Central memory CD8-positive, alpha-beta T cell (primary cell): ENCODE measurements at regions not wholly inside any gene's neighbourhood (a gene's known extent, or its start where the extent isn't known, plus 50 kb on each side); places are given as distances from the start of the nearest gene placed in this dataset.

Experiments
- ATAC-seq: fragments of 150-1000 bp; cut with Tn5 transposase; replicated peaks from 2 replicates; pipeline ENCODE4 v1.10.0; 2022; ENCODE audit warnings: mild to moderate bottlenecking, moderate FRiP score, moderate number of reproducible peaks; ENCODE audit not compliant: poor library complexity, severe bottlenecking; ENCODE audit errors: extremely low read depth
- DNase-seq, 2 donors: peaks; one replicate each; pipeline ENCODE4 v3.0.0; 2021; ENCODE audit warnings: low spot score in 2 of 2
- H3K27ac Mint-ChIP-seq: one replicate; pipeline ENCODE4 v1.8.0; 2022; ENCODE audit warnings: low read depth, mild to moderate bottlenecking, moderate library complexity, mixed read lengths
- H3K27me3 Mint-ChIP-seq: one replicate; pipeline ENCODE4 v1.8.0; 2022; ENCODE audit warnings: mixed read lengths
- H3K36me3 Mint-ChIP-seq: one replicate; pipeline ENCODE4 v1.8.0; 2022; ENCODE audit warnings: mild to moderate bottlenecking, moderate library complexity, mixed read lengths; ENCODE audit not compliant: insufficient read depth
- H3K4me1 Mint-ChIP-seq: one replicate; pipeline ENCODE4 v1.8.0; 2022; ENCODE audit warnings: mixed read lengths
- H3K4me3 Mint-ChIP-seq: one replicate; pipeline ENCODE4 v1.8.0; 2022; ENCODE audit warnings: mild to moderate bottlenecking, moderate library complexity, mixed read lengths
- H3K9me3 Mint-ChIP-seq: one replicate; pipeline ENCODE4 v1.8.0; 2022; ENCODE audit warnings: mixed read lengths

- DNase-seq: no peak
- peaks cover 10% of the 10 kb centered on the region for H3K9me3 Mint-ChIP-seq
- no peak overlapping the region for H3K27ac Mint-ChIP-seq
- H3K36me3 Mint-ChIP-seq: no peaks in the 10 kb centered on the region
- H3K4me3 Mint-ChIP-seq: no peak overlapping the region
- no peaks in the 10 kb centered on the region for H3K27me3 Mint-ChIP-seq
- no peaks in the 10 kb centered on the region for H3K4me1 Mint-ChIP-seq
- no peak for ATAC-seq
Observed at GRCh38 chr9:26437056-26437711, 455.4 kb downstream of the CAAP1 start.

- no peak for ATAC-seq
- no peaks in the 10 kb centered on the region for H3K4me1 Mint-ChIP-seq
- no peak overlapping the region for H3K4me3 Mint-ChIP-seq
- no peaks in the 10 kb centered on the region for H3K36me3 Mint-ChIP-seq
- H3K27ac Mint-ChIP-seq: no peak overlapping the region
- no peak for DNase-seq
- H3K9me3 Mint-ChIP-seq: peaks cover 19% of the 10 kb centered on the region
- H3K27me3 Mint-ChIP-seq: no peaks in the 10 kb centered on the region
Observed at GRCh38 chr9:26426551-26427131, 466.0 kb downstream of the CAAP1 start.

GRCh38 chr9:26418480-26418879 lies 474.1 kb downstream of the CAAP1 start:
- H3K36me3 Mint-ChIP-seq: no peaks in the 10 kb centered on the region
- no peaks in the 10 kb centered on the region for H3K27me3 Mint-ChIP-seq
- DNase-seq (no peak), ATAC-seq (no peak)
- peaks cover 7% of the 10 kb centered on the region for H3K9me3 Mint-ChIP-seq
- H3K4me1 Mint-ChIP-seq: no peaks in the 10 kb centered on the region
- H3K27ac Mint-ChIP-seq: no peak overlapping the region
- no peak overlapping the region for H3K4me3 Mint-ChIP-seq

GRCh38 chr9:26415528-26415927 lies 477.1 kb downstream of the CAAP1 start:
- Mint-ChIP-seq H3K36me3 (no peaks in the 10 kb centered on the region), H3K4me3 (no peak overlapping the region), H3K4me1 (no peaks in the 10 kb centered on the region), H3K27me3 (no peaks in the 10 kb centered on the region), H3K27ac (no peak overlapping the region), H3K9me3 (peaks cover 9% of the 10 kb centered on the region)
- ATAC-seq (no peak), DNase-seq (no peak)

GRCh38 chr9:26413611-26414010 lies 479.0 kb downstream of the CAAP1 start:
- Mint-ChIP-seq H3K27ac (no peak overlapping the region), H3K36me3 (no peaks in the 10 kb centered on the region), H3K4me1 (no peaks in the 10 kb centered on the region), H3K9me3 (peaks cover 16% of the 10 kb centered on the region), H3K4me3 (no peak overlapping the region), H3K27me3 (no peaks in the 10 kb centered on the region)
- DNase-seq (no peak), ATAC-seq (no peak)

- Mint-ChIP-seq H3K4me1 (no peaks in the 10 kb centered on the region), H3K4me3 (no peak overlapping the region), H3K36me3 (no peaks in the 10 kb centered on the region), H3K9me3 (peaks cover 24% of the 10 kb centered on the region), H3K27ac (no peak overlapping the region), H3K27me3 (no peaks in the 10 kb centered on the region)
- ATAC-seq (no peak), DNase-seq (no peak)
Observed at GRCh38 chr9:26412446-26412845, 480.2 kb downstream of the CAAP1 start.

GRCh38 chr9:26406676-26407075 lies 485.9 kb downstream of the CAAP1 start:
- Mint-ChIP-seq H3K9me3 (peaks cover 35% of the 10 kb centered on the region), H3K36me3 (no peaks in the 10 kb centered on the region), H3K4me3 (no peak overlapping the region), H3K4me1 (no peaks in the 10 kb centered on the region), H3K27ac (no peak overlapping the region), H3K27me3 (no peaks in the 10 kb centered on the region)
- DNase-seq: no peak
- ATAC-seq: no peak

- H3K36me3 Mint-ChIP-seq: no peaks in the 10 kb centered on the region
- H3K27ac Mint-ChIP-seq: no peak overlapping the region
- no peaks in the 10 kb centered on the region for H3K4me1 Mint-ChIP-seq
- no peak for ATAC-seq
- H3K9me3 Mint-ChIP-seq: peaks cover 15% of the 10 kb centered on the region
- no peak overlapping the region for H3K4me3 Mint-ChIP-seq
- DNase-seq: no peak
- H3K27me3 Mint-ChIP-seq: no peaks in the 10 kb centered on the region
Observed at GRCh38 chr9:26399556-26399955, 493.0 kb downstream of the CAAP1 start.

- DNase-seq (no peak), ATAC-seq (no peak)
- H3K4me1 Mint-ChIP-seq: no peaks in the 10 kb centered on the region
- no peaks in the 10 kb centered on the region for H3K27me3 Mint-ChIP-seq
- H3K36me3 Mint-ChIP-seq: no peaks in the 10 kb centered on the region
- H3K4me3 Mint-ChIP-seq: no peak overlapping the region
- peaks cover 10% of the 10 kb centered on the region for H3K9me3 Mint-ChIP-seq
- no peak overlapping the region for H3K27ac Mint-ChIP-seq
Observed at GRCh38 chr9:26394025-26394424, 498.6 kb downstream of the CAAP1 start.

- DNase-seq: no peak
- Mint-ChIP-seq H3K4me3 (no peak overlapping the region), H3K36me3 (no peaks in the 10 kb centered on the region), H3K27me3 (no peaks in the 10 kb centered on the region), H3K27ac (no peak overlapping the region), H3K9me3 (peaks cover 11% of the 10 kb centered on the region), H3K4me1 (no peaks in the 10 kb centered on the region)
- no peak for ATAC-seq
Observed at GRCh38 chr9:26392639-26393038, 500.0 kb downstream of the CAAP1 start.

- DNase-seq (no peak), ATAC-seq (no peak)
- Mint-ChIP-seq H3K4me1 (no peaks in the 10 kb centered on the region), H3K27ac (no peak overlapping the region), H3K36me3 (no peaks in the 10 kb centered on the region), H3K4me3 (no peak overlapping the region), H3K9me3 (peaks cover 11% of the 10 kb centered on the region), H3K27me3 (no peaks in the 10 kb centered on the region)
Observed at GRCh38 chr9:26391036-26391435, 501.6 kb downstream of the CAAP1 start.

- Mint-ChIP-seq H3K27me3 (no peaks in the 10 kb centered on the region), H3K4me3 (no peak overlapping the region), H3K36me3 (no peaks in the 10 kb centered on the region), H3K4me1 (no peaks in the 10 kb centered on the region), H3K9me3 (peaks cover 24% of the 10 kb centered on the region), H3K27ac (no peak overlapping the region)
- DNase-seq: no peak
- ATAC-seq: no peak
Observed at GRCh38 chr9:26375448-26375847, 517.2 kb downstream of the CAAP1 start.

GRCh38 chr9:26373616-26374015 lies 519.0 kb downstream of the CAAP1 start:
- no peak for ATAC-seq
- no peak for DNase-seq
- Mint-ChIP-seq H3K36me3 (no peaks in the 10 kb centered on the region), H3K27me3 (no peaks in the 10 kb centered on the region), H3K27ac (no peak overlapping the region), H3K4me3 (no peak overlapping the region), H3K4me1 (no peaks in the 10 kb centered on the region), H3K9me3 (peaks cover 25% of the 10 kb centered on the region)
